Motor neuron (in vitro differentiated cells): ENCODE measurements at regions not wholly inside any gene's neighbourhood (a gene's known extent, or its start where the extent isn't known, plus 50 kb on each side); places are given as distances from the start of the nearest gene placed in this dataset.
A peak's percentile ranks its signal among the peaks of the same experiment; 100 is the strongest.
"Not testable (repeated sequence)": the region's sequence is repeated elsewhere in the genome, so short reads cannot be mapped to it uniquely, and the experiment has no call there.

Experiments
- ATAC-seq, 8 experiments: fragments of 200-7000 bp; cut with Tn5 transposase; replicated peaks in 6 of 8; 2 replicates each; pipeline ENCODE4 v1.8.0; 2021; ENCODE audit warnings: mild to moderate bottlenecking in 8 of 8, moderate library complexity in 8 of 8
- H3K27ac ChIP-seq, 2 donors: fragments of 250-450 bp; sonication (Bioruptor Pico); 2 replicates each; pipeline ENCODE4 v1.9.0; 2021; ENCODE audit warnings: antibody characterized with exemption in 2 of 2, mild to moderate bottlenecking in 2 of 2, moderate library complexity in 1 of 2
- H3K4me1 ChIP-seq, 2 donors: fragments of 250-450 bp; sonication (Bioruptor Pico); replicated peaks in 1 of 2; 2 replicates each; pipeline ENCODE4 v1.6.1; 2021; ENCODE audit warnings: antibody characterized with exemption in 2 of 2, mild to moderate bottlenecking in 2 of 2, moderate library complexity in 1 of 2
- H3K4me3 ChIP-seq, 5 donors: fragments of 250-450 bp; sonication (Bioruptor Pico); 2 replicates each; pipeline ENCODE4 v1.9.0; 2021; ENCODE audit warnings: antibody characterized with exemption in 5 of 5, mild to moderate bottlenecking in 5 of 5, moderate library complexity in 4 of 5
- WGBS, 10 experiments: fragments of 450-650 bp; shearing (Covaris generic); methylation state at CpG; one replicate each; pipeline ENCODE4 v1.0.0; 2022; 5-methylcytosine and 5-hydroxymethylcytosine counted together
- in situ Hi-C, 9 experiments: fragments of 400-800 bp; cut with MboI; loops; one replicate each; pipeline ENCODE4 v1.15.0; 2021; ENCODE audit warnings: low sequenced_read_pairs in 9 of 9, low pct_unique_long_range_greater_than_20kb in 2 of 9; ENCODE audit not compliant: unreplicated experiment in 9 of 9

GRCh38 chr14:106802413-106803364 lies 1276.3 kb downstream of the TMEM121 start:
- WGBS, 10 experiments, result 6 to 82% (median 30%) methylated on average over 2 to 18 of the region's 26 CpGs; no CpG with 5 or more reads in 1 of the 10 experiments
- in situ Hi-C loops, result no loop called here
- no peak for ATAC-seq
- no peak overlapping the region for H3K27ac ChIP-seq
- H3K4me3 ChIP-seq, result no peak overlapping the region
- no peaks in the 10 kb centered on the region for H3K4me1 ChIP-seq

GRCh38 chr14:106803379-106803778 lies 1277.0 kb downstream of the TMEM121 start:
- WGBS, 10 experiments, result 0 to 50% (median 10%) methylated on average over 2 to 6 of the region's 6 CpGs; no CpG with 5 or more reads in 1 of the 10 experiments
- in situ Hi-C loops, result no loop called here
- no peaks in the 10 kb centered on the region for H3K4me1 ChIP-seq

GRCh38 chr14:106807493-106807892 lies 1281.1 kb downstream of the TMEM121 start:
- no peaks in the 10 kb centered on the region for H3K4me1 ChIP-seq
- no peak overlapping the region for H3K4me3 ChIP-seq
- WGBS, 10 experiments, result 0 to 20% (median 0%) methylated on average over 1 to 3 of the region's 3 CpGs; no CpG with 5 or more reads in 3 of the 10 experiments
- no peak for ATAC-seq
- in situ Hi-C loops, result no loop called here
- H3K27ac ChIP-seq, result no peak overlapping the region

More at GRCh38 chr14:106803379-106803778, 1277.0 kb downstream of the TMEM121 start:
- no peak overlapping the region for H3K27ac ChIP-seq
- no peak for ATAC-seq
- H3K4me3 ChIP-seq, result no peak overlapping the region

- no peaks in the 10 kb centered on the region for H3K4me1 ChIP-seq
- no peak overlapping the region for H3K27ac ChIP-seq
- no peak overlapping the region for H3K4me3 ChIP-seq
- ATAC-seq, result peak in 1 of 8 experiments; percentile 17
- WGBS, 10 experiments, result 0% methylated on average over 1 to 3 of the region's 3 CpGs; no CpG with 5 or more reads in 4 of the 10 experiments
- in situ Hi-C loops, result no loop called here
These were observed 1282.1 kb downstream of the TMEM121 start for GRCh38 chr14:106808458-106808857.

- in situ Hi-C loops, result no loop called here
- Histone ChIP-seq H3K27ac (no peak overlapping the region), H3K4me3 (no peak overlapping the region), H3K4me1 (no peaks in the 10 kb centered on the region)
- no peak for ATAC-seq
- 10 to 62% (median 35%) methylated on average over 1 to 2 of the region's 2 CpGs; no CpG with 5 or more reads in 1 of the 10 experiments for WGBS, 10 experiments
These were observed 1282.5 kb downstream of the TMEM121 start for GRCh38 chr14:106808907-106809306.

GRCh38 chr14:106809615-106810014 lies 1283.2 kb downstream of the TMEM121 start:
- WGBS, 10 experiments, result 0 to 100% (median 8%) methylated on average over 1 to 2 of the region's 2 CpGs; no CpG with 5 or more reads in 6 of the 10 experiments
- no peak for ATAC-seq
- H3K4me1 ChIP-seq, result no peaks in the 10 kb centered on the region
- no peak overlapping the region for H3K4me3 ChIP-seq
- no peak overlapping the region for H3K27ac ChIP-seq
- in situ Hi-C loops, result no loop called here

GRCh38 chr14:106810168-106810567 lies 1283.8 kb downstream of the TMEM121 start:
- H3K27ac ChIP-seq, H3K4me1 ChIP-seq, in situ Hi-C loops, H3K4me3 ChIP-seq: not testable (repeated sequence)
- WGBS, 10 experiments, result 20 to 52% (median 41%) methylated on average over 1 to 5 of the region's 13 CpGs; no CpG with 5 or more reads in 6 of the 10 experiments
- ATAC-seq, result peak in 1 of 8 experiments; percentile 52

GRCh38 chr14:106811162-106811561 lies 1284.8 kb downstream of the TMEM121 start:
- Histone ChIP-seq H3K4me1 (no peaks in the 10 kb centered on the region), H3K4me3 (no peak overlapping the region), H3K27ac (no peak overlapping the region)
- 20 to 67% (median 40%) methylated on average over 1 of the region's 1 CpG; no CpG with 5 or more reads in 5 of the 10 experiments for WGBS, 10 experiments
- in situ Hi-C loops, result no loop called here
- ATAC-seq, result no peak

GRCh38 chr14:106812788-106813476 lies 1286.5 kb downstream of the TMEM121 start:
- Histone ChIP-seq H3K27ac (no peak overlapping the region), H3K4me1 (no peaks in the 10 kb centered on the region), H3K4me3 (no peak overlapping the region)
- in situ Hi-C loops, result no loop called here
- WGBS, 10 experiments, result 51 to 90% methylated on average over 4 to 11 of the region's 37 CpGs; no CpG with 5 or more reads in 8 of the 10 experiments
- no peak for ATAC-seq

- in situ Hi-C loops, result no loop called here
- ATAC-seq, result no peak
- Histone ChIP-seq H3K4me1 (no peaks in the 10 kb centered on the region), H3K4me3 (no peak overlapping the region), H3K27ac (no peak overlapping the region)
- WGBS, 10 experiments, result 40 to 44% methylated on average over 1 to 3 of the region's 9 CpGs; no CpG with 5 or more reads in 8 of the 10 experiments
These were observed 1287.1 kb downstream of the TMEM121 start for GRCh38 chr14:106813477-106813823.

GRCh38 chr14:106820119-106820518 lies 1293.7 kb downstream of the TMEM121 start:
- WGBS, 10 experiments, result 0 to 100% (median 44%) methylated on average over 1 of the region's 1 CpG; no CpG with 5 or more reads in 3 of the 10 experiments
- in situ Hi-C loops, result no loop called here
- Histone ChIP-seq H3K27ac (no peak overlapping the region), H3K4me3 (no peak overlapping the region), H3K4me1 (no peaks in the 10 kb centered on the region)
- no peak for ATAC-seq

GRCh38 chr14:106821119-106821518 lies 1294.7 kb downstream of the TMEM121 start:
- H3K4me3 ChIP-seq, result no peak overlapping the region
- no peak overlapping the region for H3K27ac ChIP-seq
- in situ Hi-C loops, result no loop called here
- no peaks in the 10 kb centered on the region for H3K4me1 ChIP-seq
- ATAC-seq, result no peak

- 0 to 73% (median 50%) methylated on average over 1 to 7 of the region's 7 CpGs; no CpG with 5 or more reads in 1 of the 10 experiments for WGBS, 10 experiments
- Histone ChIP-seq H3K27ac (no peak overlapping the region), H3K4me3 (no peak overlapping the region), H3K4me1 (no peaks in the 10 kb centered on the region)
- in situ Hi-C loops, result no loop called here
- ATAC-seq, result no peak
These were observed 1296.5 kb downstream of the TMEM121 start for GRCh38 chr14:106822905-106823304.
